SK-N-SH (cell line): ENCODE measurements at regions not wholly inside any gene's neighbourhood (a gene's known extent, or its start where the extent isn't known, plus 50 kb on each side); places are given as distances from the start of the nearest gene placed in this dataset.

Experiments
- CTCF ChIA-PET: fragments of 300-600, 350-600 bp; formaldehyde crosslinking; extraction: SDS; loops from one replicate; lab custom pipeline; 2021; lab: Yijun Ruan, JAX
- POLR2A ChIA-PET: fragments of 350-600 bp; sonication (Branson Sonifier 250); formaldehyde crosslinking; extraction: SDS; loops from one replicate; lab custom pipeline; 2020; ENCODE audit warnings: antibody characterized with exemption, inconsistent platforms; lab: Yijun Ruan, JAX
- DNase-seq: peaks from one replicate; pipeline ENCODE4 v3.0.0; 2012
- H2AFZ ChIP-seq: fragments of 200-600 bp; sonication (generic); 2 replicates; pipeline ENCODE4 v1.8.1; 2016; ENCODE audit warnings: antibody characterized with exemption, mild to moderate bottlenecking, low read depth
- H3F3A ChIP-seq: fragments of 200-600 bp; sonication (generic); replicated peaks from 2 replicates; pipeline ENCODE3; 2016; ENCODE audit warnings: antibody characterized with exemption, mild to moderate bottlenecking; ENCODE audit not compliant: insufficient read depth
- H3K27ac ChIP-seq, 2 experiments: fragments of 200-500 bp in 1 of 2; fragments of 200-600 bp in 1 of 2; sonication (Bioruptor generic) in 1 of 2; sonication (generic), shearing (Covaris generic) in 1 of 2; 2 replicates each; pipeline versions ENCODE4 v1.5.1 to v1.6.1; 2014 to 2016; ENCODE audit warnings: low read depth in 2 of 2, inconsistent platforms in 1 of 2, low read length in 1 of 2, mild to moderate bottlenecking in 1 of 2, mixed read lengths in 1 of 2
- H3K27me3 ChIP-seq: fragments of 200-600 bp; sonication (generic), shearing (Covaris generic); 2 replicates; pipeline ENCODE4 v1.6.1; 2016; ENCODE audit warnings: mixed run types; ENCODE audit not compliant: insufficient read depth
- H3K36me3 ChIP-seq, 2 experiments: fragments of 200-500 bp in 1 of 2; fragments of 200-600 bp in 1 of 2; sonication (Bioruptor generic) in 1 of 2; sonication (generic) in 1 of 2; replicated peaks in 1 of 2; 2 replicates each; pipeline versions ENCODE3 to v1.5.1; 2014 to 2016; ENCODE audit warnings: low read length in 1 of 2, mild to moderate bottlenecking in 1 of 2; ENCODE audit not compliant: insufficient read depth in 2 of 2, control insufficient read depth in 1 of 2
- H3K4me1 ChIP-seq, 2 experiments: fragments of 200-500 bp in 1 of 2; fragments of 200-600 bp in 1 of 2; sonication (Bioruptor generic) in 1 of 2; sonication (generic), shearing (Covaris generic) in 1 of 2; 2 replicates each; pipeline versions ENCODE4 v1.5.1 to v1.6.1; 2014 to 2016; ENCODE audit warnings: low read depth in 1 of 2, low read length in 1 of 2, mixed run types in 1 of 2; ENCODE audit not compliant: insufficient read depth in 2 of 2, control insufficient read depth in 1 of 2
- H3K4me2 ChIP-seq: fragments of 200-600 bp; sonication (generic), shearing (Covaris generic); 2 replicates; pipeline ENCODE4 v1.6.1; 2017; ENCODE audit warnings: mixed run types
- H3K4me3 ChIP-seq, 2 experiments: fragments of 200-500 bp in 1 of 2; fragments of 200-600 bp in 1 of 2; sonication (Bioruptor generic) in 1 of 2; sonication (generic), shearing (Covaris generic) in 1 of 2; 2 replicates each; pipeline versions ENCODE4 v1.5.1 to v1.8.1; 2014 to 2016; ENCODE audit warnings: low read depth in 2 of 2, inconsistent platforms in 1 of 2, low read length in 1 of 2, mild to moderate bottlenecking in 1 of 2, mixed read lengths in 1 of 2, moderate library complexity in 1 of 2
- H3K79me2 ChIP-seq: fragments of 200-600 bp; sonication (generic); 2 replicates; pipeline ENCODE4 v1.8.1; 2017; ENCODE audit warnings: mild to moderate bottlenecking; ENCODE audit not compliant: insufficient read depth
- H3K9ac ChIP-seq: fragments of 200-600 bp; sonication (generic); 2 replicates; pipeline ENCODE4 v1.6.1; 2017; ENCODE audit warnings: mixed run types
- H3K9me2 ChIP-seq: fragments of 200-600 bp; sonication (generic); 2 replicates; pipeline ENCODE4 v1.6.1; 2017; ENCODE audit warnings: mixed run types
- H3K9me3 ChIP-seq: fragments of 200-600 bp; sonication (generic); 2 replicates; pipeline ENCODE4 v1.6.1; 2017; ENCODE audit warnings: mixed run types, mild to moderate bottlenecking, moderate library complexity
- H4K20me1 ChIP-seq: fragments of 200-600 bp; sonication (generic); 2 replicates; pipeline ENCODE4 v1.6.1; 2017; ENCODE audit warnings: mild to moderate bottlenecking, mixed run types; ENCODE audit not compliant: insufficient read depth
- EP300 ChIP-seq, 2 experiments: IDR thresholded peaks; 2 replicates each; pipeline versions ENCODE4 v1.4.0 to v1.6.1; 2012; ENCODE audit warnings: borderline replicate concordance in 1 of 2, low read depth in 1 of 2, low read length in 1 of 2
- FOXJ3 ChIP-seq: sonication (generic); formaldehyde crosslinking; IDR thresholded peaks from 2 replicates; pipeline ENCODE4 v1.5.1; 2020; ENCODE audit warnings: mild to moderate bottlenecking, missing genetic modification reagents
- FOXM1 ChIP-seq: IDR thresholded peaks from 2 replicates; pipeline ENCODE4 v1.4.0; 2012; ENCODE audit warnings: low read depth, mild to moderate bottlenecking
- JUND ChIP-seq: IDR thresholded peaks from 2 replicates; pipeline ENCODE4 v1.4.0; 2012
- MAX ChIP-seq: IDR thresholded peaks from 2 replicates; pipeline ENCODE4 v1.4.0; 2012; ENCODE audit warnings: low read depth
- MEF2A ChIP-seq: IDR thresholded peaks from 2 replicates; pipeline ENCODE4 v1.4.0; 2012; ENCODE audit warnings: low read depth, borderline replicate concordance
- NFIC ChIP-seq: IDR thresholded peaks from 2 replicates; pipeline ENCODE4 v1.4.0; 2012; ENCODE audit warnings: borderline replicate concordance
- RAD21 ChIP-seq: IDR thresholded peaks from 2 replicates; pipeline ENCODE4 v1.6.1; 2012; ENCODE audit warnings: mild to moderate bottlenecking, low read length
- RFX5 ChIP-seq: IDR thresholded peaks from 2 replicates; pipeline ENCODE4 v1.6.1; 2012; ENCODE audit warnings: mild to moderate bottlenecking, improper control_type of control experiment, low read length
- RXRA ChIP-seq: IDR thresholded peaks from 2 replicates; pipeline ENCODE4 v1.4.0; 2012; ENCODE audit warnings: low read depth, mild to moderate bottlenecking, borderline replicate concordance
- SIN3A ChIP-seq: IDR thresholded peaks from 2 replicates; pipeline ENCODE4 v1.6.1; 2012; ENCODE audit warnings: low read depth, mild to moderate bottlenecking, low read length, moderate library complexity, borderline replicate concordance
- SMC3 ChIP-seq: IDR thresholded peaks from 2 replicates; pipeline ENCODE4 v1.6.1; 2012; ENCODE audit warnings: low read depth, low read length, improper control_type of control experiment
- TAF1 ChIP-seq: IDR thresholded peaks from 2 replicates; pipeline ENCODE4 v1.6.1; 2012; ENCODE audit warnings: low read depth, mild to moderate bottlenecking, low read length, moderate library complexity, borderline replicate concordance
- WGBS: methylation state at CpG from one replicate; pipeline ENCODE4 v1.1.6; 2017; ENCODE audit warnings: low lambda C conversion rate; 5-methylcytosine and 5-hydroxymethylcytosine counted together
- TF ChIP-seq, protein P1 (sequence below): IDR thresholded peaks from 2 replicates; pipeline ENCODE4; 2012
- TF ChIP-seq, protein P2 (sequence below): IDR thresholded peaks from 2 replicates; pipeline ENCODE4 v1.6.1; 2012; ENCODE audit warnings: mild to moderate bottlenecking, low read depth, low read length, moderate library complexity
- TF ChIP-seq, protein P3 (sequence below): IDR thresholded peaks from 2 replicates; pipeline ENCODE4 v1.4.0; 2012; ENCODE audit warnings: low read depth, borderline replicate concordance
- TF ChIP-seq, protein P4 (sequence below): IDR thresholded peaks from 2 replicates; pipeline ENCODE4 v1.4.0; 2012; ENCODE audit warnings: low read depth, borderline replicate concordance

GRCh38 chr16:17939122-17939536 is 397.4 kb downstream of the NPIPA8 start:
- H4K20me1 ChIP-seq: no peaks in the 10 kb centered on the region
- no peak for DNase-seq
- H3K4me1 ChIP-seq: no peaks in the 10 kb centered on the region
- ChIA-PET POLR2A (no interaction called here), CTCF (no interaction called here)
- no peaks in the 10 kb centered on the region for H3F3A ChIP-seq
- no peaks in the 10 kb centered on the region for H3K79me2 ChIP-seq
- no peaks in the 10 kb centered on the region for H3K27me3 ChIP-seq
- no peak overlapping the region for H3K27ac ChIP-seq
- no peak overlapping the region for H2AFZ ChIP-seq
- H3K9me3 ChIP-seq: no peaks in the 10 kb centered on the region
- H3K4me2 ChIP-seq: no peak overlapping the region
- 32% methylated on average over 2 of the region's 2 CpGs for WGBS
- H3K9ac ChIP-seq: no peak overlapping the region
- no peaks in the 10 kb centered on the region for H3K36me3 ChIP-seq
- TF ChIP-seq, protein P1, sequence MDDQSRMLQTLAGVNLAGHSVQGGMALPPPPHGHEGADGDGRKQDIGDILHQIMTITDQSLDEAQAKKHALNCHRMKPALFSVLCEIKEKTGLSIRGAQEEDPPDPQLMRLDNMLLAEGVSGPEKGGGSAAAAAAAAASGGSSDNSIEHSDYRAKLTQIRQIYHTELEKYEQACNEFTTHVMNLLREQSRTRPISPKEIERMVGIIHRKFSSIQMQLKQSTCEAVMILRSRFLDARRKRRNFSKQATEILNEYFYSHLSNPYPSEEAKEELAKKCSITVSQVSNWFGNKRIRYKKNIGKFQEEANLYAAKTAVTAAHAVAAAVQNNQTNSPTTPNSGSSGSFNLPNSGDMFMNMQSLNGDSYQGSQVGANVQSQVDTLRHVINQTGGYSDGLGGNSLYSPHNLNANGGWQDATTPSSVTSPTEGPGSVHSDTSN: no peak
- TF ChIP-seq RXRA (no peak), MAX (no peak), FOXM1 (no peak), RAD21 (no peak), MEF2A (no peak), JUND (no peak), SMC3 (no peak), FOXJ3 (CRISPR knock-in tag) (no peak), TAF1 (no peak), EP300 (IDR thresholded peaks at IDR 0.05; ENCODE audit: borderline replicate concordance in 1 of 2, low read depth in 1 of 2, low read length in 1 of 2) (no peak)
- TF ChIP-seq, protein P2, sequence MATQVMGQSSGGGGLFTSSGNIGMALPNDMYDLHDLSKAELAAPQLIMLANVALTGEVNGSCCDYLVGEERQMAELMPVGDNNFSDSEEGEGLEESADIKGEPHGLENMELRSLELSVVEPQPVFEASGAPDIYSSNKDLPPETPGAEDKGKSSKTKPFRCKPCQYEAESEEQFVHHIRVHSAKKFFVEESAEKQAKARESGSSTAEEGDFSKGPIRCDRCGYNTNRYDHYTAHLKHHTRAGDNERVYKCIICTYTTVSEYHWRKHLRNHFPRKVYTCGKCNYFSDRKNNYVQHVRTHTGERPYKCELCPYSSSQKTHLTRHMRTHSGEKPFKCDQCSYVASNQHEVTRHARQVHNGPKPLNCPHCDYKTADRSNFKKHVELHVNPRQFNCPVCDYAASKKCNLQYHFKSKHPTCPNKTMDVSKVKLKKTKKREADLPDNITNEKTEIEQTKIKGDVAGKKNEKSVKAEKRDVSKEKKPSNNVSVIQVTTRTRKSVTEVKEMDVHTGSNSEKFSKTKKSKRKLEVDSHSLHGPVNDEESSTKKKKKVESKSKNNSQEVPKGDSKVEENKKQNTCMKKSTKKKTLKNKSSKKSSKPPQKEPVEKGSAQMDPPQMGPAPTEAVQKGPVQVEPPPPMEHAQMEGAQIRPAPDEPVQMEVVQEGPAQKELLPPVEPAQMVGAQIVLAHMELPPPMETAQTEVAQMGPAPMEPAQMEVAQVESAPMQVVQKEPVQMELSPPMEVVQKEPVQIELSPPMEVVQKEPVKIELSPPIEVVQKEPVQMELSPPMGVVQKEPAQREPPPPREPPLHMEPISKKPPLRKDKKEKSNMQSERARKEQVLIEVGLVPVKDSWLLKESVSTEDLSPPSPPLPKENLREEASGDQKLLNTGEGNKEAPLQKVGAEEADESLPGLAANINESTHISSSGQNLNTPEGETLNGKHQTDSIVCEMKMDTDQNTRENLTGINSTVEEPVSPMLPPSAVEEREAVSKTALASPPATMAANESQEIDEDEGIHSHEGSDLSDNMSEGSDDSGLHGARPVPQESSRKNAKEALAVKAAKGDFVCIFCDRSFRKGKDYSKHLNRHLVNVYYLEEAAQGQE: no peak
- TF ChIP-seq, protein P3, sequence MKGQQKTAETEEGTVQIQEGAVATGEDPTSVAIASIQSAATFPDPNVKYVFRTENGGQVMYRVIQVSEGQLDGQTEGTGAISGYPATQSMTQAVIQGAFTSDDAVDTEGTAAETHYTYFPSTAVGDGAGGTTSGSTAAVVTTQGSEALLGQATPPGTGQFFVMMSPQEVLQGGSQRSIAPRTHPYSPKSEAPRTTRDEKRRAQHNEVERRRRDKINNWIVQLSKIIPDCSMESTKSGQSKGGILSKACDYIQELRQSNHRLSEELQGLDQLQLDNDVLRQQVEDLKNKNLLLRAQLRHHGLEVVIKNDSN: no peak
- no peak overlapping the region for H3K4me3 ChIP-seq
- no peaks in the 10 kb centered on the region for H3K9me2 ChIP-seq

GRCh38 chr16:17938546-17938945 is 398.0 kb downstream of the NPIPA8 start:
- no peak overlapping the region for H3K4me3 ChIP-seq
- DNase-seq: no peak
- H3K4me1 ChIP-seq: no peaks in the 10 kb centered on the region
- CTCF ChIA-PET: no interaction called here
- H3K4me2 ChIP-seq: no peak overlapping the region
- H3K9me2 ChIP-seq: no peaks in the 10 kb centered on the region
- no peaks in the 10 kb centered on the region for H3K27me3 ChIP-seq
- no peaks in the 10 kb centered on the region for H3F3A ChIP-seq
- H4K20me1 ChIP-seq: no peaks in the 10 kb centered on the region
- POLR2A ChIA-PET: no interaction called here
- no peak overlapping the region for H3K9ac ChIP-seq
- H3K27ac ChIP-seq: no peak overlapping the region
- TF ChIP-seq SIN3A: no peak
- no peak for TF ChIP-seq RXRA
- TF ChIP-seq NFIC: no peak
- TF ChIP-seq, protein P4, sequence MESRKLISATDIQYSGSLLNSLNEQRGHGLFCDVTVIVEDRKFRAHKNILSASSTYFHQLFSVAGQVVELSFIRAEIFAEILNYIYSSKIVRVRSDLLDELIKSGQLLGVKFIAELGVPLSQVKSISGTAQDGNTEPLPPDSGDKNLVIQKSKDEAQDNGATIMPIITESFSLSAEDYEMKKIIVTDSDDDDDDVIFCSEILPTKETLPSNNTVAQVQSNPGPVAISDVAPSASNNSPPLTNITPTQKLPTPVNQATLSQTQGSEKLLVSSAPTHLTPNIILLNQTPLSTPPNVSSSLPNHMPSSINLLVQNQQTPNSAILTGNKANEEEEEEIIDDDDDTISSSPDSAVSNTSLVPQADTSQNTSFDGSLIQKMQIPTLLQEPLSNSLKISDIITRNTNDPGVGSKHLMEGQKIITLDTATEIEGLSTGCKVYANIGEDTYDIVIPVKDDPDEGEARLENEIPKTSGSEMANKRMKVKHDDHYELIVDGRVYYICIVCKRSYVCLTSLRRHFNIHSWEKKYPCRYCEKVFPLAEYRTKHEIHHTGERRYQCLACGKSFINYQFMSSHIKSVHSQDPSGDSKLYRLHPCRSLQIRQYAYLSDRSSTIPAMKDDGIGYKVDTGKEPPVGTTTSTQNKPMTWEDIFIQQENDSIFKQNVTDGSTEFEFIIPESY: no peak
- no peak for TF ChIP-seq RFX5
- TF ChIP-seq FOXM1: no peak
- no peak for TF ChIP-seq JUND
- no peak for TF ChIP-seq MEF2A
- H3K79me2 ChIP-seq: no peaks in the 10 kb centered on the region
- WGBS: 33% methylated on average over 3 of the region's 3 CpGs
- H3K9me3 ChIP-seq: no peaks in the 10 kb centered on the region
- H3K36me3 ChIP-seq: no peaks in the 10 kb centered on the region
- H2AFZ ChIP-seq: no peak overlapping the region
